ENCODE measurements at regions not wholly inside any gene's neighbourhood (a gene's known extent, or its start where the extent isn't known, plus 50 kb on each side); places are given as distances from the start of the nearest gene placed in this dataset.

- no peaks in the 10 kb centered on the region for H3K9me3 ChIP-seq (ENCODE audit: low read length)
- H3K9me2 ChIP-seq (replicated peaks; ENCODE audit: insufficient read depth, low read length), result no peaks in the 10 kb centered on the region
- H2AFZ ChIP-seq (ENCODE audit: low read length), result no peak overlapping the region
- H3K27me3 ChIP-seq (ENCODE audit: low read length), result no peaks in the 10 kb centered on the region
- no peak overlapping the region for H3K4me3 ChIP-seq (ENCODE audit: low read length)
- H4K20me1 ChIP-seq (ENCODE audit: insufficient read depth, low read depth, low read length), result no peaks in the 10 kb centered on the region
- no peak overlapping the region for H3K27ac ChIP-seq (ENCODE audit: low read length)
- H3K4me2 ChIP-seq (ENCODE audit: low read depth, low read length, poor library complexity, severe bottlenecking), result no peak overlapping the region
- H3K9ac ChIP-seq (ENCODE audit: low read length), result no peak overlapping the region
- no peaks in the 10 kb centered on the region for H3K36me3 ChIP-seq (ENCODE audit: insufficient read depth, low read length)
- DNase-seq, result no peak
- no peaks in the 10 kb centered on the region for H3K79me2 ChIP-seq (ENCODE audit: low read length)
- no peaks in the 10 kb centered on the region for H3K4me1 ChIP-seq (ENCODE audit: low read length)
Measured at GRCh38 chr22:48753752-48754517, 1073.7 kb downstream of the BRD1 start.

GRCh38 chr22:48753381-48753730 lies 1074.3 kb downstream of the BRD1 start:
- no peaks in the 10 kb centered on the region for H3K36me3 ChIP-seq (ENCODE audit: insufficient read depth, low read length)
- no peaks in the 10 kb centered on the region for H3K79me2 ChIP-seq (ENCODE audit: low read length)
- no peaks in the 10 kb centered on the region for H4K20me1 ChIP-seq (ENCODE audit: insufficient read depth, low read depth, low read length)
- H3K4me1 ChIP-seq (ENCODE audit: low read length), result no peaks in the 10 kb centered on the region
- H3K27ac ChIP-seq (ENCODE audit: low read length), result no peak overlapping the region
- no peaks in the 10 kb centered on the region for H3K9me2 ChIP-seq (replicated peaks; ENCODE audit: insufficient read depth, low read length)
- no peaks in the 10 kb centered on the region for H3K9me3 ChIP-seq (ENCODE audit: low read length)
- H3K4me2 ChIP-seq (ENCODE audit: low read depth, low read length, poor library complexity, severe bottlenecking), result no peak overlapping the region
- no peak overlapping the region for H3K4me3 ChIP-seq (ENCODE audit: low read length)
- no peak overlapping the region for H2AFZ ChIP-seq (ENCODE audit: low read length)
- no peaks in the 10 kb centered on the region for H3K27me3 ChIP-seq (ENCODE audit: low read length)
- DNase-seq, result no peak
- H3K9ac ChIP-seq (ENCODE audit: low read length), result no peak overlapping the region

- Histone ChIP-seq H3K4me2 (ENCODE audit: low read depth, low read length, poor library complexity, severe bottlenecking) (no peak overlapping the region), H3K9me3 (ENCODE audit: low read length) (no peaks in the 10 kb centered on the region), H3K4me1 (ENCODE audit: low read length) (no peaks in the 10 kb centered on the region), H3K4me3 (ENCODE audit: low read length) (no peak overlapping the region), H3K9me2 (replicated peaks; ENCODE audit: insufficient read depth, low read length) (no peaks in the 10 kb centered on the region), H3K27ac (ENCODE audit: low read length) (no peak overlapping the region), H3K79me2 (ENCODE audit: low read length) (no peaks in the 10 kb centered on the region), H2AFZ (ENCODE audit: low read length) (no peak overlapping the region), H4K20me1 (ENCODE audit: insufficient read depth, low read depth, low read length) (no peaks in the 10 kb centered on the region), H3K9ac (ENCODE audit: low read length) (no peak overlapping the region), H3K36me3 (ENCODE audit: insufficient read depth, low read length) (no peaks in the 10 kb centered on the region), H3K27me3 (ENCODE audit: low read length) (no peaks in the 10 kb centered on the region)
- DNase-seq, result no peak
Measured at GRCh38 chr22:48752451-48753380, 1075.0 kb downstream of the BRD1 start.

GRCh38 chr22:48751539-48752437 lies 1075.9 kb downstream of the BRD1 start:
- Histone ChIP-seq H3K4me3 (ENCODE audit: low read length) (no peak overlapping the region), H3K9me3 (ENCODE audit: low read length) (no peaks in the 10 kb centered on the region), H2AFZ (ENCODE audit: low read length) (no peak overlapping the region), H3K9me2 (replicated peaks; ENCODE audit: insufficient read depth, low read length) (no peaks in the 10 kb centered on the region), H3K9ac (ENCODE audit: low read length) (no peak overlapping the region), H3K4me1 (ENCODE audit: low read length) (no peaks in the 10 kb centered on the region), H3K36me3 (ENCODE audit: insufficient read depth, low read length) (no peaks in the 10 kb centered on the region), H3K79me2 (ENCODE audit: low read length) (no peaks in the 10 kb centered on the region), H3K4me2 (ENCODE audit: low read depth, low read length, poor library complexity, severe bottlenecking) (no peak overlapping the region), H3K27ac (ENCODE audit: low read length) (no peak overlapping the region), H3K27me3 (ENCODE audit: low read length) (no peaks in the 10 kb centered on the region), H4K20me1 (ENCODE audit: insufficient read depth, low read depth, low read length) (no peaks in the 10 kb centered on the region)
- DNase-seq, result no peak

GRCh38 chr22:48750826-48751440 lies 1076.7 kb downstream of the BRD1 start:
- H3K4me1 ChIP-seq (ENCODE audit: low read length), result no peaks in the 10 kb centered on the region
- H3K9me2 ChIP-seq (replicated peaks; ENCODE audit: insufficient read depth, low read length), result no peaks in the 10 kb centered on the region
- H3K9ac ChIP-seq (ENCODE audit: low read length), result no peak overlapping the region
- no peaks in the 10 kb centered on the region for H3K36me3 ChIP-seq (ENCODE audit: insufficient read depth, low read length)
- no peaks in the 10 kb centered on the region for H4K20me1 ChIP-seq (ENCODE audit: insufficient read depth, low read depth, low read length)
- H3K27ac ChIP-seq (ENCODE audit: low read length), result no peak overlapping the region
- no peaks in the 10 kb centered on the region for H3K79me2 ChIP-seq (ENCODE audit: low read length)
- no peaks in the 10 kb centered on the region for H3K27me3 ChIP-seq (ENCODE audit: low read length)
- no peak overlapping the region for H3K4me3 ChIP-seq (ENCODE audit: low read length)
- no peak overlapping the region for H2AFZ ChIP-seq (ENCODE audit: low read length)
- H3K9me3 ChIP-seq (ENCODE audit: low read length), result no peaks in the 10 kb centered on the region
- no peak for DNase-seq
- H3K4me2 ChIP-seq (ENCODE audit: low read depth, low read length, poor library complexity, severe bottlenecking), result no peak overlapping the region

GRCh38 chr22:48750282-48750681 lies 1077.4 kb downstream of the BRD1 start:
- H3K9me3 ChIP-seq (ENCODE audit: low read length), result no peaks in the 10 kb centered on the region
- no peaks in the 10 kb centered on the region for H4K20me1 ChIP-seq (ENCODE audit: insufficient read depth, low read depth, low read length)
- H3K9ac ChIP-seq (ENCODE audit: low read length), result no peak overlapping the region
- no peaks in the 10 kb centered on the region for H3K79me2 ChIP-seq (ENCODE audit: low read length)
- no peak overlapping the region for H3K4me3 ChIP-seq (ENCODE audit: low read length)
- DNase-seq, result no peak
- H2AFZ ChIP-seq (ENCODE audit: low read length), result no peak overlapping the region
- no peaks in the 10 kb centered on the region for H3K27me3 ChIP-seq (ENCODE audit: low read length)
- no peaks in the 10 kb centered on the region for H3K9me2 ChIP-seq (replicated peaks; ENCODE audit: insufficient read depth, low read length)
- no peaks in the 10 kb centered on the region for H3K4me1 ChIP-seq (ENCODE audit: low read length)
- H3K4me2 ChIP-seq (ENCODE audit: low read depth, low read length, poor library complexity, severe bottlenecking), result no peak overlapping the region
- no peak overlapping the region for H3K27ac ChIP-seq (ENCODE audit: low read length)
- no peaks in the 10 kb centered on the region for H3K36me3 ChIP-seq (ENCODE audit: insufficient read depth, low read length)

GRCh38 chr22:48749555-48750227 lies 1078.0 kb downstream of the BRD1 start:
- H4K20me1 ChIP-seq (ENCODE audit: insufficient read depth, low read depth, low read length), result no peaks in the 10 kb centered on the region
- no peak for DNase-seq
- no peak overlapping the region for H2AFZ ChIP-seq (ENCODE audit: low read length)
- no peaks in the 10 kb centered on the region for H3K27me3 ChIP-seq (ENCODE audit: low read length)
- H3K4me2 ChIP-seq (ENCODE audit: low read depth, low read length, poor library complexity, severe bottlenecking), result no peak overlapping the region
- no peak overlapping the region for H3K27ac ChIP-seq (ENCODE audit: low read length)
- no peaks in the 10 kb centered on the region for H3K4me1 ChIP-seq (ENCODE audit: low read length)
- no peaks in the 10 kb centered on the region for H3K36me3 ChIP-seq (ENCODE audit: insufficient read depth, low read length)
- H3K9me2 ChIP-seq (replicated peaks; ENCODE audit: insufficient read depth, low read length), result no peaks in the 10 kb centered on the region
- no peaks in the 10 kb centered on the region for H3K9me3 ChIP-seq (ENCODE audit: low read length)
- H3K9ac ChIP-seq (ENCODE audit: low read length), result no peak overlapping the region
- no peak overlapping the region for H3K4me3 ChIP-seq (ENCODE audit: low read length)
- no peaks in the 10 kb centered on the region for H3K79me2 ChIP-seq (ENCODE audit: low read length)

Data from Karpas-422 (cell line).